Ovary (tissue), 3 donors: ENCODE measurements at regions not wholly inside any gene's neighbourhood (a gene's known extent, or its start where the extent isn't known, plus 50 kb on each side); places are given as distances from the start of the nearest gene placed in this dataset.

Experiments
- EP300 ChIP-seq: sonication (generic); formaldehyde crosslinking; IDR thresholded peaks from one replicate; pipeline ENCODE4 v1.6.1; 2017; ENCODE audit warnings: antibody characterized with exemption
- POLR2A ChIP-seq: fragments of 450-650 bp; IDR thresholded peaks from one replicate; pipeline ENCODE4 v1.6.1; 2017; ENCODE audit warnings: antibody characterized with exemption, mild to moderate bottlenecking, moderate library complexity
- TF ChIP-seq, protein P1 (sequence below), 3 donors: fragments of 450-650 bp in 2 of 3; fragments of 200-600 bp in 1 of 3; IDR thresholded peaks; one replicate each; pipeline versions ENCODE4 v1.5.1 to v1.8.0; 2016 to 2022; ENCODE audit warnings: antibody characterized with exemption in 3 of 3, mild to moderate bottlenecking in 1 of 3
- donor health status: DM: no; HTN: no; CAD: no.

DNA sequence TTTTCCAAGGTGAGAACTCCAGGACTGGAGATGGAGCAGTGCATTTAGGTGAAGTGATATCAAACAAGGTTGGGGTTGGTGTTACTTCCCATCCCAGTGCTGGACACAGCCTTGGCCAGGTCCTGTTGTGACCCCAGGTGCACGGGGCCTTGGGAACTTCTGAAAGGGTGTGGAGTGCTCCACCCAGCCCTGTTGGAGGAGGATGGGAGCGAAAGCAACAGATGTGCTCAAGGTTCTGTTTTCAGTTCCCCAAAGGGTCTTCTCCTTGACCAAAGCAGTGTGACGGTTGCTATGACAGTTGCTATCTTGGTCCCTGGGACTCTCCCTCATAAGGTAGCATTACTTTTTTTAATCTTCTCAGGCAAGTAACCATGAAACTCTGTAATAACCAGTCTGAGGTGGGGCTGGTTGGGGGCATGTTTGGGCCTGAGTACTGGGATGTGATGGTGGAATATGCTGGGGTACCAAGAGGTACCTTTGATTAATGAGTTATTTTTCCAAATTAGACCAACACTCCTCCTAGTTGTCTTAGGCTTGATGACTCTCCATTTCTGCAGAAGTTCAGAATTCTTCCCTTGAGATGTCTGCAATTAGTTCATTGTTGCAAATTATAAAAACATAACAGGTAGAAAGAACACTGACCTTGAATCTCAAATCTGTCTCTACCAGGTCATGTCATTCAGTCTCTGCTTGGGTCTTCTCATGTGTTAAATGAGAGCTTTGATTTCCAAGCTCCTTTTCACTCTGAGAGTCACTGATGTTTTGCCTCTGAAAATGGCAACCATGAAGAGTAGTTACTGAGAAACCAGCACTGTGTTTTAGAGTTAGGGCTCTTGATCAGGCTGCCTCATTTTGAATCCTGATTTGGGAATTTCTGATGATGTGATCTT, 154.5 kb downstream of the RPIA start:
- TF ChIP-seq EP300: no peak
- TF ChIP-seq, protein P1, sequence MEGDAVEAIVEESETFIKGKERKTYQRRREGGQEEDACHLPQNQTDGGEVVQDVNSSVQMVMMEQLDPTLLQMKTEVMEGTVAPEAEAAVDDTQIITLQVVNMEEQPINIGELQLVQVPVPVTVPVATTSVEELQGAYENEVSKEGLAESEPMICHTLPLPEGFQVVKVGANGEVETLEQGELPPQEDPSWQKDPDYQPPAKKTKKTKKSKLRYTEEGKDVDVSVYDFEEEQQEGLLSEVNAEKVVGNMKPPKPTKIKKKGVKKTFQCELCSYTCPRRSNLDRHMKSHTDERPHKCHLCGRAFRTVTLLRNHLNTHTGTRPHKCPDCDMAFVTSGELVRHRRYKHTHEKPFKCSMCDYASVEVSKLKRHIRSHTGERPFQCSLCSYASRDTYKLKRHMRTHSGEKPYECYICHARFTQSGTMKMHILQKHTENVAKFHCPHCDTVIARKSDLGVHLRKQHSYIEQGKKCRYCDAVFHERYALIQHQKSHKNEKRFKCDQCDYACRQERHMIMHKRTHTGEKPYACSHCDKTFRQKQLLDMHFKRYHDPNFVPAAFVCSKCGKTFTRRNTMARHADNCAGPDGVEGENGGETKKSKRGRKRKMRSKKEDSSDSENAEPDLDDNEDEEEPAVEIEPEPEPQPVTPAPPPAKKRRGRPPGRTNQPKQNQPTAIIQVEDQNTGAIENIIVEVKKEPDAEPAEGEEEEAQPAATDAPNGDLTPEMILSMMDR (IDR thresholded peaks at IDR 0.05): no peak
- TF ChIP-seq POLR2A: no peak
